ENCODE measurements at regions not wholly inside any gene's neighbourhood (a gene's known extent, or its start where the extent isn't known, plus 50 kb on each side); places are given as distances from the start of the nearest gene placed in this dataset.
"Not testable (repeated sequence)": the region's sequence is repeated elsewhere in the genome, so short reads cannot be mapped to it uniquely, and the experiment has no call there.

GRCh38 chr2:88396209-88396608, 56.3 kb downstream of the FOXI3 start:
- no peak overlapping the region for H3K27ac ChIP-seq (ENCODE audit: low read depth in 1 of 2, low read length in 2 of 2)
- intact Hi-C loops (cut with DNase I, micrococcal nuclease) = no loop called here
- no peaks in the 10 kb centered on the region for H3K36me3 Mint-ChIP-seq (ENCODE audit: low read depth)
- no peaks in the 10 kb centered on the region for H3K4me1 ChIP-seq (ENCODE audit: insufficient read depth, low read length)
- no peak overlapping the region for H3K4me3 ChIP-seq (ENCODE audit: low read length)
- ATAC-seq (ENCODE audit: poor library complexity) (no peak), DNase-seq (no peak)
- peaks cover 3% of the 10 kb centered on the region for H3K9me3 Mint-ChIP-seq
- H3K9me3 ChIP-seq (ENCODE audit: control insufficient read depth in 1 of 2, insufficient read depth in 1 of 2, low read length in 2 of 2) = no peaks in the 10 kb centered on the region
- TF ChIP-seq CTCF (IDR thresholded peaks at IDR 0.05) = no peak
- CTCF ChIA-PET = no interaction called here
- peaks cover 37% of the 10 kb centered on the region for H3K27me3 Mint-ChIP-seq
- H3K27ac Mint-ChIP-seq = no peak overlapping the region
- POLR2A ChIA-PET = no interaction called here
- no peaks in the 10 kb centered on the region for H3K36me3 ChIP-seq (ENCODE audit: insufficient read depth, low read length)
- H3K27me3 ChIP-seq (ENCODE audit: control insufficient read depth in 1 of 2, insufficient read depth in 2 of 2, low read length in 2 of 2) = peaks cover 6 to 8% of the 10 kb centered on the region in 2 experiments
- H3K4me3 Mint-ChIP-seq = no peak overlapping the region
- H3K4me1 Mint-ChIP-seq (ENCODE audit: low read depth) = no peaks in the 10 kb centered on the region

- H3K36me3 Mint-ChIP-seq (ENCODE audit: low read depth) = no peaks in the 10 kb centered on the region
- Histone ChIP-seq H3K4me3 (ENCODE audit: low read length) (no peak overlapping the region), H3K27ac (ENCODE audit: low read depth in 1 of 2, low read length in 2 of 2) (no peak overlapping the region), H3K27me3 (ENCODE audit: control insufficient read depth in 1 of 2, insufficient read depth in 2 of 2, low read length in 2 of 2) (peaks cover 4 to 12% of the 10 kb centered on the region in 2 experiments), H3K4me1 (ENCODE audit: insufficient read depth, low read length) (no peaks in the 10 kb centered on the region), H3K36me3 (ENCODE audit: insufficient read depth, low read length) (no peaks in the 10 kb centered on the region), H3K9me3 (ENCODE audit: control insufficient read depth in 1 of 2, insufficient read depth in 1 of 2, low read length in 2 of 2) (peaks cover 0 to 13% of the 10 kb centered on the region in 2 experiments)
- no peaks in the 10 kb centered on the region for H3K4me1 Mint-ChIP-seq (ENCODE audit: low read depth)
- intact Hi-C loops (cut with DNase I, micrococcal nuclease) = no loop called here
- CTCF ChIA-PET = no interaction called here
- no peak for DNase-seq
- H3K4me3 Mint-ChIP-seq = no peak overlapping the region
- no peak overlapping the region for H3K27ac Mint-ChIP-seq
- no peak for ATAC-seq (ENCODE audit: poor library complexity)
- no peak for TF ChIP-seq CTCF (IDR thresholded peaks at IDR 0.05)
- POLR2A ChIA-PET = no interaction called here
- peaks cover 32% of the 10 kb centered on the region for H3K27me3 Mint-ChIP-seq
- H3K9me3 Mint-ChIP-seq = no peaks in the 10 kb centered on the region
Measured at GRCh38 chr2:88377641-88377991, 74.9 kb downstream of the FOXI3 start.

- Histone ChIP-seq H3K36me3 (ENCODE audit: insufficient read depth, low read length) (no peaks in the 10 kb centered on the region), H3K27me3 (ENCODE audit: control insufficient read depth in 1 of 2, insufficient read depth in 2 of 2, low read length in 2 of 2) (peaks cover 2 to 6% of the 10 kb centered on the region in 2 experiments), H3K9me3 (ENCODE audit: control insufficient read depth in 1 of 2, insufficient read depth in 1 of 2, low read length in 2 of 2) (peaks cover 0 to 4% of the 10 kb centered on the region in 2 experiments), H3K4me1 (ENCODE audit: insufficient read depth, low read length) (no peaks in the 10 kb centered on the region), H3K4me3 (ENCODE audit: low read length) (no peak overlapping the region), H3K27ac (ENCODE audit: low read depth in 1 of 2, low read length in 2 of 2) (no peak overlapping the region)
- ChIA-PET POLR2A (no interaction called here), CTCF (no interaction called here)
- intact Hi-C loops (cut with DNase I, micrococcal nuclease) = no loop called here
- Mint-ChIP-seq H3K9me3 (no peaks in the 10 kb centered on the region), H3K27me3 (peaks cover 12% of the 10 kb centered on the region), H3K27ac (no peak overlapping the region), H3K4me1 (ENCODE audit: low read depth) (no peaks in the 10 kb centered on the region), H3K4me3 (no peak overlapping the region), H3K36me3 (ENCODE audit: low read depth) (no peaks in the 10 kb centered on the region)
- TF ChIP-seq CTCF (IDR thresholded peaks at IDR 0.05) = no peak
- ATAC-seq (ENCODE audit: poor library complexity) = no peak
- DNase-seq = no peak
Measured at GRCh38 chr2:88372042-88372441, 80.5 kb downstream of the FOXI3 start.

- H3K27me3 ChIP-seq (ENCODE audit: control insufficient read depth in 1 of 2, insufficient read depth in 2 of 2, low read length in 2 of 2); H3K4me3 ChIP-seq (ENCODE audit: low read length); H3K4me1 ChIP-seq (ENCODE audit: insufficient read depth, low read length); H3K27ac Mint-ChIP-seq; H3K4me3 Mint-ChIP-seq; DNase-seq; H3K27me3 Mint-ChIP-seq; CTCF ChIA-PET; H3K36me3 ChIP-seq (ENCODE audit: insufficient read depth, low read length); H3K9me3 ChIP-seq (ENCODE audit: control insufficient read depth in 1 of 2, insufficient read depth in 1 of 2, low read length in 2 of 2); ATAC-seq (ENCODE audit: poor library complexity); H3K4me1 Mint-ChIP-seq (ENCODE audit: low read depth); H3K9me3 Mint-ChIP-seq; POLR2A ChIA-PET; H3K36me3 Mint-ChIP-seq (ENCODE audit: low read depth); intact Hi-C loops (cut with DNase I, micrococcal nuclease); H3K27ac ChIP-seq (ENCODE audit: low read depth in 1 of 2, low read length in 2 of 2): not testable (repeated sequence)
Measured at GRCh38 chr2:88365408-88365807, 87.1 kb downstream of the FOXI3 start.
